H1 (cell line): ENCODE measurements at regions not wholly inside any gene's neighbourhood (a gene's known extent, or its start where the extent isn't known, plus 50 kb on each side); places are given as distances from the start of the nearest gene placed in this dataset.

Source experiments
- GABPA ChIP-seq: IDR thresholded peaks from 2 replicates; pipeline ENCODE4 v1.6.1; 2011; ENCODE audit warnings: mild to moderate bottlenecking, low read length, moderate library complexity, borderline replicate concordance; ENCODE audit not compliant: insufficient read depth
- POLR2AphosphoS5 ChIP-seq: IDR thresholded peaks from 2 replicates; pipeline ENCODE4 v1.6.1; 2011; ENCODE audit warnings: low read depth, low read length
- SUZ12 ChIP-seq: fragments of 200-600 bp; sonication (generic); IDR thresholded peaks from 2 replicates; pipeline ENCODE4 v1.6.1; 2012; ENCODE audit warnings: mild to moderate bottlenecking, inconsistent platforms, low read length, moderate library complexity, mixed read lengths

- TF ChIP-seq GABPA (no peak), POLR2AphosphoS5 (no peak), SUZ12 (no peak)
These were observed 555.6 kb upstream of the IGFBP7 start (continued) for GRCh38 chr4:57665806-57666205.
